Suprapubic skin (tissue), 4 donors: ENCODE measurements at regions not wholly inside any gene's neighbourhood (a gene's known extent, or its start where the extent isn't known, plus 50 kb on each side); places are given as distances from the start of the nearest gene placed in this dataset.

Source experiments
- CTCF ChIP-seq, 2 donors: fragments of 200-600 bp in 1 of 2; fragments of 450-650 bp in 1 of 2; sonication (generic) in 1 of 2; IDR thresholded peaks; one replicate each; pipeline ENCODE4 v1.5.1; 2016 to 2019; ENCODE audit warnings: antibody characterized with exemption in 2 of 2, mild to moderate bottlenecking in 1 of 2, moderate library complexity in 1 of 2
- POLR2A ChIP-seq, 2 donors: fragments of 450-650 bp; IDR thresholded peaks; one replicate each; pipeline ENCODE4 v1.6.1; 2017; ENCODE audit warnings: antibody characterized with exemption in 2 of 2, mild to moderate bottlenecking in 2 of 2, moderate library complexity in 2 of 2
- POLR2AphosphoS5 ChIP-seq, 3 donors: sonication (generic); formaldehyde crosslinking; IDR thresholded peaks; one replicate each; pipeline ENCODE4 v1.6.1; 2017; ENCODE audit warnings: antibody characterized with exemption in 3 of 3

DNA sequence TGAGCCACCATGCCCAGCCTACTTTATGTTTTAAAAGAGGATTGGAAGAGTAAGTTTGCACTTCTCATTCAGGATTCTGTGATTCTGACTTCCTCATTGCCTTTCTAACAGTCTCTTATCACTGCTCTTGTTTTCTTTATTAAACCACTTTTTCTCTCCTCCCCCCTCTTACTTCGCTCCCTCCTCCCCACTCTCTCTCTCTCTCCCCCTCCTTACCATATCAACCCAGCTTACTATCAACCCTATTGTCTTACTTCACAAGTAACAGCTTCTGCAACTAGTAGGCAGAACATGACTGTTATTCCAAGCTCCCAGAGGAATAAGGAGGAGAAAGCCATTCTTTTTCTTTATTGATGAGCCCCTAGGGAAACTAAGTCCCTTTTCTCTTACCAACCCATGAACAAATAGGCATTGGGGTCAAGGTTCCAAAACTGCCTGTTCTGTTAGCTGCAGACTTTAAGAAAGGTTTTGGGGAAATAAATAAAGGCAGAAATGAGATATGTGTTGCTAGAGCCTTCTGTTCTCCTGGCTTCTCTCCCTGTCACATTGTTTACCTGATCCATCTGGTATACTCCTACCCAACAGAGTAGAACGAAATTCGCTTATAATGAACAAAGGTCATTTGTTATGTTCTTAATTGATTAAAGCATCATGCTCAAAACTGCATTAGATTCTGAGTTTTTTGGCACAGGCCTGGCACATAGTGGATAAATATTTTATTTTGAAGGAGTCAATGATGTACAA, 56.4 kb upstream of the RASGRP1 start:
- no peak for TF ChIP-seq POLR2A (IDR thresholded peaks at IDR 0.05)
- TF ChIP-seq CTCF (IDR thresholded peaks at IDR 0.05): no peak
- no peak for TF ChIP-seq POLR2AphosphoS5 (IDR thresholded peaks at IDR 0.05)
